KMS-11 (cell line): ENCODE measurements at regions not wholly inside any gene's neighbourhood (a gene's known extent, or its start where the extent isn't known, plus 50 kb on each side); places are given as distances from the start of the nearest gene placed in this dataset.
"Not testable (repeated sequence)": the region's sequence is repeated elsewhere in the genome, so short reads cannot be mapped to it uniquely, and the experiment has no call there.

Experiments
- H2AFZ ChIP-seq: fragments of 200-600 bp; sonication (generic); 2 replicates; pipeline ENCODE4 v1.6.1; 2016; ENCODE audit warnings: antibody characterized with exemption, mixed run types, low read depth
- H3K27ac ChIP-seq: fragments of 200-600 bp; sonication (generic); 2 replicates; pipeline ENCODE4 v1.6.1; 2016; ENCODE audit warnings: mild to moderate bottlenecking, mixed run types
- H3K27me3 ChIP-seq: fragments of 200-600 bp; sonication (generic); 2 replicates; pipeline ENCODE4 v1.6.1; 2017; ENCODE audit warnings: mild to moderate bottlenecking, low read depth, mixed run types, moderate library complexity; ENCODE audit not compliant: insufficient read depth
- H3K36me3 ChIP-seq: fragments of 200-600 bp; sonication (generic); 2 replicates; pipeline ENCODE4 v1.6.1; 2017; ENCODE audit warnings: mild to moderate bottlenecking, mixed run types; ENCODE audit not compliant: insufficient read depth
- H3K4me1 ChIP-seq: fragments of 200-600 bp; sonication (generic); 2 replicates; pipeline ENCODE4 v1.6.1; 2016; ENCODE audit warnings: mild to moderate bottlenecking, low read depth, mixed run types; ENCODE audit not compliant: poor library complexity, severe bottlenecking
- H3K4me2 ChIP-seq: fragments of 200-600 bp; sonication (generic); 2 replicates; pipeline ENCODE4 v1.7.0; 2016; ENCODE audit warnings: mild to moderate bottlenecking, mixed run types
- H3K4me3 ChIP-seq: fragments of 200-600 bp; sonication (generic); IDR thresholded peaks from 2 replicates; pipeline ENCODE4 v1.6.1; 2017; ENCODE audit warnings: low read depth, low read length, mixed read lengths; ENCODE audit not compliant: insufficient read depth
- H3K79me2 ChIP-seq: fragments of 200-600 bp; sonication (generic); 2 replicates; pipeline ENCODE4 v1.6.1; 2016; ENCODE audit warnings: low read depth, mixed run types; ENCODE audit not compliant: insufficient read depth
- H3K9ac ChIP-seq: fragments of 200-600 bp; sonication (generic); 2 replicates; pipeline ENCODE4 v1.6.1; 2016; ENCODE audit warnings: mild to moderate bottlenecking, mixed run types
- H4K20me1 ChIP-seq: fragments of 200-600 bp; sonication (generic); 2 replicates; pipeline ENCODE4 v1.6.1; 2016; ENCODE audit warnings: mild to moderate bottlenecking, mixed run types; ENCODE audit not compliant: insufficient read depth
- CTCF ChIP-seq: fragments of 200-600 bp; sonication (generic); conservative IDR thresholded peaks from 2 replicates; pipeline ENCODE4 v1.6.1; 2017; ENCODE audit warnings: low read depth, mild to moderate bottlenecking, antibody characterized with exemption, low read length, moderate library complexity, mixed read lengths

GRCh38 chr6:25157842-25158241, 121.3 kb upstream of the CARMIL1 start:
- H2AFZ ChIP-seq, result no peak overlapping the region
- H3K9ac ChIP-seq, result no peak overlapping the region
- H3K4me2 ChIP-seq, result no peak overlapping the region
- H3K4me3 ChIP-seq, result no peak overlapping the region
- no peak for TF ChIP-seq CTCF
- no peak overlapping the region for H3K27ac ChIP-seq
- no peaks in the 10 kb centered on the region for H3K27me3 ChIP-seq
- no peaks in the 10 kb centered on the region for H4K20me1 ChIP-seq
- no peaks in the 10 kb centered on the region for H3K36me3 ChIP-seq
- no peaks in the 10 kb centered on the region for H3K79me2 ChIP-seq
- no peaks in the 10 kb centered on the region for H3K4me1 ChIP-seq

GRCh38 chr6:25160134-25160533, 119.0 kb upstream of the CARMIL1 start:
- H3K4me2 ChIP-seq, H4K20me1 ChIP-seq, H3K27me3 ChIP-seq, H3K36me3 ChIP-seq, H2AFZ ChIP-seq, H3K9ac ChIP-seq, H3K4me1 ChIP-seq, H3K4me3 ChIP-seq, H3K27ac ChIP-seq, H3K79me2 ChIP-seq: not testable (repeated sequence)

GRCh38 chr6:25165177-25165576, 114.0 kb upstream of the CARMIL1 start:
- H3K36me3 ChIP-seq, result no peaks in the 10 kb centered on the region
- no peaks in the 10 kb centered on the region for H3K79me2 ChIP-seq
- H3K27ac ChIP-seq, result no peak overlapping the region
- TF ChIP-seq CTCF, result no peak
- H3K4me3 ChIP-seq, result no peak overlapping the region
- H3K4me1 ChIP-seq, result no peaks in the 10 kb centered on the region
- H3K4me2 ChIP-seq, result no peak overlapping the region
- H3K9ac ChIP-seq, result no peak overlapping the region
- no peak overlapping the region for H2AFZ ChIP-seq
- no peaks in the 10 kb centered on the region for H3K27me3 ChIP-seq
- H4K20me1 ChIP-seq, result no peaks in the 10 kb centered on the region

GRCh38 chr6:25165800-25166199, 113.4 kb upstream of the CARMIL1 start:
- no peaks in the 10 kb centered on the region for H4K20me1 ChIP-seq
- no peaks in the 10 kb centered on the region for H3K4me1 ChIP-seq
- H3K9ac ChIP-seq, result no peak overlapping the region
- no peak for TF ChIP-seq CTCF
- H3K4me2 ChIP-seq, result no peak overlapping the region
- no peaks in the 10 kb centered on the region for H3K79me2 ChIP-seq
- H2AFZ ChIP-seq, result no peak overlapping the region
- H3K27ac ChIP-seq, result no peak overlapping the region
- H3K36me3 ChIP-seq, result no peaks in the 10 kb centered on the region
- H3K27me3 ChIP-seq, result no peaks in the 10 kb centered on the region
- no peak overlapping the region for H3K4me3 ChIP-seq

GRCh38 chr6:25166955-25167748, 112.0 kb upstream of the CARMIL1 start:
- H4K20me1 ChIP-seq, result no peaks in the 10 kb centered on the region
- no peak overlapping the region for H3K27ac ChIP-seq
- no peaks in the 10 kb centered on the region for H3K36me3 ChIP-seq
- H3K27me3 ChIP-seq, result no peaks in the 10 kb centered on the region
- H2AFZ ChIP-seq, result no peak overlapping the region
- H3K4me2 ChIP-seq, result no peak overlapping the region
- TF ChIP-seq CTCF, result no peak
- no peak overlapping the region for H3K4me3 ChIP-seq
- no peaks in the 10 kb centered on the region for H3K79me2 ChIP-seq
- no peak overlapping the region for H3K9ac ChIP-seq
- no peaks in the 10 kb centered on the region for H3K4me1 ChIP-seq
